IMR-90 (cell line): ENCODE measurements at regions not wholly inside any gene's neighbourhood (a gene's known extent, or its start where the extent isn't known, plus 50 kb on each side); places are given as distances from the start of the nearest gene placed in this dataset.

ENCODE experiments used
- BHLHE40 ChIP-seq: fragments of 150-350 bp; IDR thresholded peaks from 2 replicates; pipeline ENCODE4 v1.6.1; 2016; ENCODE audit warnings: mild to moderate bottlenecking, low read depth, low read length
- CEBPB ChIP-seq: IDR thresholded peaks from 2 replicates; pipeline ENCODE4 v1.6.1; 2012; ENCODE audit warnings: low read depth, low read length, improper control_type of control experiment
- FOS ChIP-seq: fragments of 150-350 bp; IDR thresholded peaks from 2 replicates; pipeline ENCODE4 v1.6.1; 2016; ENCODE audit warnings: low read depth, low read length
- MAFK ChIP-seq: IDR thresholded peaks from 2 replicates; pipeline ENCODE4 v1.6.1; 2012; ENCODE audit warnings: low read depth, low read length, improper control_type of control experiment
- MAZ ChIP-seq: IDR thresholded peaks from 2 replicates; pipeline ENCODE4 v1.6.1; 2012; ENCODE audit warnings: low read depth, mild to moderate bottlenecking, low read length, improper control_type of control experiment, moderate library complexity, borderline replicate concordance
- MXI1 ChIP-seq: IDR thresholded peaks from 2 replicates; pipeline ENCODE4 v1.6.1; 2012; ENCODE audit warnings: low read depth, mild to moderate bottlenecking, low read length, moderate library complexity, borderline replicate concordance
- POLR2A ChIP-seq: IDR thresholded peaks from 2 replicates; pipeline ENCODE4 v1.6.1; 2012; ENCODE audit warnings: mild to moderate bottlenecking, low read depth, low read length
- RAD21 ChIP-seq: IDR thresholded peaks from 2 replicates; pipeline ENCODE4 v1.6.1; 2012; ENCODE audit warnings: low read length, improper control_type of control experiment
- RCOR1 ChIP-seq: IDR thresholded peaks from 2 replicates; pipeline ENCODE4 v1.6.1; 2012; ENCODE audit warnings: mild to moderate bottlenecking, low read length, improper control_type of control experiment; ENCODE audit not compliant: insufficient replicate concordance
- RFX5 ChIP-seq: IDR thresholded peaks from 2 replicates; pipeline ENCODE4 v1.8.0; 2012; ENCODE audit warnings: low read depth, mild to moderate bottlenecking, low read length, moderate library complexity
- SMC3 ChIP-seq: fragments of 150-350 bp; IDR thresholded peaks from 2 replicates; pipeline ENCODE4 v1.6.1; 2016; ENCODE audit warnings: low read depth, mild to moderate bottlenecking, antibody characterized with exemption, low read length, moderate library complexity
- USF2 ChIP-seq: fragments of 150-350 bp; IDR thresholded peaks from 2 replicates; pipeline ENCODE4 v1.6.1; 2017; ENCODE audit warnings: mild to moderate bottlenecking, antibody characterized with exemption, low read length, low read depth
- TF ChIP-seq, protein P1 (sequence below): conservative IDR thresholded peaks from 2 replicates; pipeline ENCODE4 v1.5.1; 2012; ENCODE audit warnings: mild to moderate bottlenecking, low read depth, low read length, improper control_type of control experiment
- TF ChIP-seq, protein P2 (sequence below): fragments of 150-350 bp; IDR thresholded peaks from 2 replicates; pipeline ENCODE4 v1.6.1; 2016; ENCODE audit warnings: low read depth, mild to moderate bottlenecking, low read length, moderate library complexity, borderline replicate concordance

DNA sequence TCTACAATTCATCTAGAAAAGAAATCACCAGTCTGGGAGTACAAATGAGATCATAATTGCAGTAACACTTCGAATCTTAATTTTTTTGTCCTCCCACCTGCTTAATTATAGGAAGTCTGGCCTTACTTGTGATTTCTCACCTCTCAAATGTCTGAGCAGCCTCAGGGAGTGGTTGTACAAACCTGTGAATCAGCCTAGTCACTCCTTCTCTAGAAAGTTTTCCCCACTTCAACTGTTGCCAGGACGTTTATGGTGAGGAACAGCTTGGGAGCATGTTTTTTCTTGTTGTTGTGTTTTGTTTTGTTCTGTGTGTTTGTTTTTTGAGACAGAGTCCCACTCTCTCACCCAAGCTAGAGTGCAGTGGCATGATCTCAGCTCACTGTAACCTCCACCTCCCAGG lies 50.3 kb upstream of the CLDN10 start:
- no peak for TF ChIP-seq RAD21
- TF ChIP-seq, protein P1, sequence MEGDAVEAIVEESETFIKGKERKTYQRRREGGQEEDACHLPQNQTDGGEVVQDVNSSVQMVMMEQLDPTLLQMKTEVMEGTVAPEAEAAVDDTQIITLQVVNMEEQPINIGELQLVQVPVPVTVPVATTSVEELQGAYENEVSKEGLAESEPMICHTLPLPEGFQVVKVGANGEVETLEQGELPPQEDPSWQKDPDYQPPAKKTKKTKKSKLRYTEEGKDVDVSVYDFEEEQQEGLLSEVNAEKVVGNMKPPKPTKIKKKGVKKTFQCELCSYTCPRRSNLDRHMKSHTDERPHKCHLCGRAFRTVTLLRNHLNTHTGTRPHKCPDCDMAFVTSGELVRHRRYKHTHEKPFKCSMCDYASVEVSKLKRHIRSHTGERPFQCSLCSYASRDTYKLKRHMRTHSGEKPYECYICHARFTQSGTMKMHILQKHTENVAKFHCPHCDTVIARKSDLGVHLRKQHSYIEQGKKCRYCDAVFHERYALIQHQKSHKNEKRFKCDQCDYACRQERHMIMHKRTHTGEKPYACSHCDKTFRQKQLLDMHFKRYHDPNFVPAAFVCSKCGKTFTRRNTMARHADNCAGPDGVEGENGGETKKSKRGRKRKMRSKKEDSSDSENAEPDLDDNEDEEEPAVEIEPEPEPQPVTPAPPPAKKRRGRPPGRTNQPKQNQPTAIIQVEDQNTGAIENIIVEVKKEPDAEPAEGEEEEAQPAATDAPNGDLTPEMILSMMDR = no peak
- TF ChIP-seq MXI1 = no peak
- TF ChIP-seq POLR2A = no peak
- TF ChIP-seq CEBPB = no peak
- no peak for TF ChIP-seq SMC3
- TF ChIP-seq RCOR1 = no peak
- TF ChIP-seq RFX5 = no peak
- no peak for TF ChIP-seq MAZ
- no peak for TF ChIP-seq MAFK
- no peak for TF ChIP-seq USF2
- TF ChIP-seq, protein P2, sequence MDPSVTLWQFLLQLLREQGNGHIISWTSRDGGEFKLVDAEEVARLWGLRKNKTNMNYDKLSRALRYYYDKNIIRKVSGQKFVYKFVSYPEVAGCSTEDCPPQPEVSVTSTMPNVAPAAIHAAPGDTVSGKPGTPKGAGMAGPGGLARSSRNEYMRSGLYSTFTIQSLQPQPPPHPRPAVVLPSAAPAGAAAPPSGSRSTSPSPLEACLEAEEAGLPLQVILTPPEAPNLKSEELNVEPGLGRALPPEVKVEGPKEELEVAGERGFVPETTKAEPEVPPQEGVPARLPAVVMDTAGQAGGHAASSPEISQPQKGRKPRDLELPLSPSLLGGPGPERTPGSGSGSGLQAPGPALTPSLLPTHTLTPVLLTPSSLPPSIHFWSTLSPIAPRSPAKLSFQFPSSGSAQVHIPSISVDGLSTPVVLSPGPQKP = no peak
- TF ChIP-seq BHLHE40 = no peak
- TF ChIP-seq FOS = no peak
